Activated CD4-positive, alpha-beta T cell treated with anti-CD3 and anti-CD28 coated beads, Interleukin-2, amount 50 U/mL, for 4 hours (primary cell): ENCODE measurements at regions not wholly inside any gene's neighbourhood (a gene's known extent, or its start where the extent isn't known, plus 50 kb on each side); places are given as distances from the start of the nearest gene placed in this dataset.
"Not testable (repeated sequence)": the region's sequence is repeated elsewhere in the genome, so short reads cannot be mapped to it uniquely, and the experiment has no call there.

ENCODE experiments used
- DNase-seq, 2 experiments: peaks; one replicate each; pipeline ENCODE4 v3.0.0-alpha.2; 2020

GRCh38 chr19:31448221-31448657, 99.0 kb upstream of the TSHZ3 start:
- no peak for DNase-seq

DNA sequence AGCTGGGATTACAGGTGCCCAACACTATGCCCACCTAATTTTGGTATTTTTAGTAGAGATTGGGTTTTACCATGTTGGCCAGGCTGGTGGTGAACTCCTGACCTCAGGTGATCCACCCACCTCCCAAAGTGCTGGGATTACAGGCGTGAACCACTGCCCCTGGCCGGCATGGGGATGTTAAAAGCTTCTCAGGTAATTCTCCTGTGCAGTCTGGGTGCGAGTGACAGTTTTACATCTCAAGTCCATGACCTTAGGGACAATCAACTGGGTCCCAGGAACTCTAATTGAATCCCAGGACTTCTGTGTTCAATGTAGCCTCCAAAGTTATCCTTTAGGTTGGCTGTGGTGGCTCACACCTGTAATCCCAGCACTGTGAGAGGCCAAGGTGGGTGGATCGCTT, 100.1 kb upstream of the TSHZ3 start:
- no peak for DNase-seq

DNA sequence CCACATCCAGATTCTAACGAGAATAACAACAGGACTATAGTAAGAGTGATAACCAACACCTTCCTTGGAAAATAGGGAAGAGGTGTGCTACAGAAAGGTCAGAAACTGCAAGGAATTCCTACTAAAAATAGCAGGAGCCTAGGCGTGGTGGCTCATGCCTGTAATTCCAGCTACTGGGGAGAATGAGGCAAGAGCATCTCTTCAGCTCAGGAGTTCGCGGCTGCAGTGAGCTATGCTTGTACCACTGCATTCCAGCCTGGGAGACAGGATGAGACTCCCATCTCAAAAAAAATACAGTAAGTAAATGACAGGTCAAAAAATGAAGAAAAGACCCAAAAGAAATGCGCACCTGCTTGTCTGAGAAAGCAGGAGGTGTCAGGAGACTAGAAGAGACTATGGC, 101.5 kb upstream of the TSHZ3 start:
- DNase-seq: no peak

DNA sequence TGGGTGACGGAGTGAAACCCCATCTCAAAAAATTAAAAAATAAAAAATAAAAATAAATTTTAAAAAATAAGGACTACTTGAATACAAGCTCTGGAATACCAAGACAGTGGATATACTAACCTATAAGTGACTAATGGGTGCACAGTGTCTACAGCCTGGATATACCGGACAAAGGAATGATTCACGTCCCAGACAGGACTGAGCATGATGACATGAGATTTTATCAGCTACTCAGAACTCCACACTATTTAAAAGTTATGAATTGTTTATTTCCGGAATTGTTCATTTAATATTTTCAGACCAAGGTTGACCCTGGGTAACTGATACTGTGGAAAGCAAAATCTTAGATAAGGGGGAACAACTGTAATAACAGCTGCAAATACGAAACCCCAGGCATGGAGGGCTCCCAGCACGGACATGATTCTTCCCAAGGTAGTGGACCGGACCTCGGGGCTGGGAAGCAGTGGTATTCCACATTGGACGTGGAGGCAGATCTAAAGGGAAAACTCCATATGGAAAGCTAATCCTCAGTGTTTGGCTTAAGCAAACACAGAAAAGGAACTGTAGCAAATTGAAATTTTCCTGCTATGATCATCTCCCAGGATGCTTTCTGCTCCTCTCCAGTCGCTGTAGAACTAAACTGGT, 102.6 kb upstream of the TSHZ3 start:
- no peak for DNase-seq

DNA sequence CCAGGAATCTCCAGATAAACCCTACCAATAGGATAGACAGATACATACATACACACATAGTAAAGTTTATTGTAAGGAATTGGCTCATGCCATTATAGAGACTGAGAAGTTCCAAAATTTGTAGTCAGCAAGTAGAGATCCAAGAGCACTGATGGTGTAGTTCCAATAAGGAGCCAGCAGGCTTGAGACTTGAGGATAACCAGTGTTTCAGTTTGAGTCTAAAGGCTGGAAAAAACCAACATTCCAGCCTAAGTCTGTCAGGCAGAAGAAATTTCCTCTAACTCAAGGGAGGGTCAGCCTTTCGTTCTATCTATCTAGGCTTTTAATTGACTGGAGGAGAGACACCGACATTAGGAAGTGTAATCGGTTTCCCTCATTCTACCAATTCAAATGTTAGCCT, 110.2 kb upstream of the TSHZ3 start:
- no peak for DNase-seq

DNA sequence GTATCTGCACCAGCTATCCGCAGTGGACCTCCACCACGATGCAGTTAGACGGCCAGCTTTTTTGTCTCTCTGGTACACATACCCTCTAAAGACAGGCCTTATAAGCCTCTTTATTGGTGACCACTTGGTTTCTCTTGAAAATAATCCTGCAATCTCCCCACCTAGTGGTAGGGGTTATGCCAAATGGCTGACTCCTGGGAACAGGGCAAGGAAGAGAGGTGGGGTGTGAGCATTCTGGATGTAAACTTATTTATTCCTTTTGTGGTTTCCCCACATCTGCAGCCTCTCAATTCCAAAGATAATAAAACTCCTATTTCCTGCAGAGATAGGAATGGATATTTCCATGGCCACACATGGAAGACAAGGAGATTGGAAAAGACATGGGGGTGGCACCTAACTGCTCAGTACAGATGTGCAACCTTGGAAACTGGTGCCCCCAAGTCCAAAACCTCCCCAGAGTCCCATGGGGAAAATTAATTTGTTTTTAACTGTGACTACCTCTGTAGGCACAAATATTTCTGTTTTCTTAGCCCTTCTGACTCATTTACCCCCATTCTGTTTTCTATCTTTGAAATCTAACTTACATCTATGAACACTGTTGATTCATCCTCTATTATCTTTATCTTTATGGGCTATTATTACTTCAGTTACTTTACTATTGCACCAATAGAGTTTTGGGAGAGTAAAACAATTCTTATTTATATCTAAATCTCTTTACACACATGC, 112.7 kb upstream of the TSHZ3 start:
- DNase-seq: no peak

DNA sequence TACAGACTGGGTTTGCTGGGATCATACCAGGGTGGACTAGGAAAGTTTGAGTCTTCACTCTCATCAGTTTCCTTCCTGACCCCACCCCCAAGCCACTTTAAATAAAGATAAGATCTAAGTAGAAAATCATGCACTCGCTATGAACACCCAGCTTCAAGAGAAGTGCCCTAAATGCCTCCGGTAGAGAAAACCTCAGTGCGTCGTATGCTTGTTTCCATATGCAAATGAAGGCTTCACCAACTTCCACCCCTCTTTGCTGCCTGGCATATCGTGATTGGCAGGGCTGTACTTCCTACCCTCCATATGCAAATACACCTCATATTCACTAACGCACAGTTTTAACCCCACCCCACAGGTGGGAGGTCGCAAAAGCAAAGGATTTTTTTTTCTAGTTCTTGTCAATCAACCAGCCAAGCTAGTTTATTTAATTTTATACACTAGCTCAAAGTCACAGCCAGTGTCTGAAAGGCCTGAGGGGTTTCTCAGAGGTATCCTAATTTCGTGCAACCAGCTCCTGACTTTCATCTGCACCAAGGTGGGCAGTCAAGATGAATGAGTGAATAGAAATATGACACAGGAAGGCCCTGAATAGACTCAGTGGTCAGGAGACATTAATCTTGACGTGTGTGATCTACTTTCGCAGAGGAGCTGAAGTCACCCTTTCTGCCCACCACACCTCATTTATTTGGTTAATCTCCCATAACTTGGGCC, 121.1 kb upstream of the TSHZ3 start:
- no peak for DNase-seq

DNA sequence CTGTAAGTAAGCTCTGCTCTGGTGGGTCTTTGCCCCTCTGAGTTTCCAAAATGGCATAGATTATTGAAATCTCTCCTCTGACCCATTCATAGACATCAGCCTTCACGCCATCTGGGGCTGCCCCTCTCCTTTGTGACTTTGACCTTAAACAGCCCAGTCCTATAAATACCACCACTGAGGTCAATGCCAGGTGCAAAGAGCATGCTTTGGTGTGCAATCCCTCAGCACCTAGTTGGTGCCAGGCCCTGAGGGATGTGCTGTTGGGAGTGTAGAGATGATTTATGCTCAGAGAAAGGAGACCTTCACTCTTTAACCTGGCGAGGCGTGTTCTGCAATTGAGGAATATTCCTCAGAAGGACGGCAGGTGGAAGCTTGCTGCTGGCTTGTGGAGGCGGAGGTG, 121.7 kb upstream of the TSHZ3 start:
- DNase-seq: no peak

GRCh38 chr19:31478241-31478640, 129.0 kb upstream of the TSHZ3 start:
- no peak for DNase-seq

DNA sequence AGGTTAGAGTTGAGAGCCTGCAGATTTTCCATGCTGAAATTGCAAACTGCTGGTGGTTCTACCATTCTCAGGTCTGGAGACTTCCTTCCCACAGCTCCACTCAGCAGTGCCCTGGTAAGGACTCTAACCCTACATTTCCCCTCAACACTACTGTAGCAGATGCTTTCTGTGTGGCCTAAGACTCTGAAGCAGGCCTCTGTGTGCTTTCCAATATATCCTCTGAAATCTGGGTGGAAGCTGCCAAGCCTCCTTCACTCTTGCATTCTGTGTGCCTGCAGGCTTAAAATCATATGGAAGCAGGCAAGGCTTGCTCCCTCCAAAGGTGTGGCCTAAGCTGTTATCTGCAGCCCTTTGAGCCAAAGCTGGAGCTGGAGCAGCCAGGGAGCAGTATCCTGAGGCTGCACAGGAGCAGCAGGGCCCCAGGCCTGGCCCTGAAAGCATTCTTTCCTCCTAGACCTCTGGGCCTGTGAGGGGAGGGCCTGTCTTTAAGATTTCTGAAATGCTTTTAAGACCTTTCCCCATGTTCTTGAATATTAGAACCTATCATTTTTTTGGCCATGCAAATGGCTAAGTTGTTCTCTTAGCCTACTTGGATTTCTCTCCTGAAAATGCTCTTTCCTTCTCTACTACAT, 134.1 kb upstream of the TSHZ3 start:
- no peak for DNase-seq

DNA sequence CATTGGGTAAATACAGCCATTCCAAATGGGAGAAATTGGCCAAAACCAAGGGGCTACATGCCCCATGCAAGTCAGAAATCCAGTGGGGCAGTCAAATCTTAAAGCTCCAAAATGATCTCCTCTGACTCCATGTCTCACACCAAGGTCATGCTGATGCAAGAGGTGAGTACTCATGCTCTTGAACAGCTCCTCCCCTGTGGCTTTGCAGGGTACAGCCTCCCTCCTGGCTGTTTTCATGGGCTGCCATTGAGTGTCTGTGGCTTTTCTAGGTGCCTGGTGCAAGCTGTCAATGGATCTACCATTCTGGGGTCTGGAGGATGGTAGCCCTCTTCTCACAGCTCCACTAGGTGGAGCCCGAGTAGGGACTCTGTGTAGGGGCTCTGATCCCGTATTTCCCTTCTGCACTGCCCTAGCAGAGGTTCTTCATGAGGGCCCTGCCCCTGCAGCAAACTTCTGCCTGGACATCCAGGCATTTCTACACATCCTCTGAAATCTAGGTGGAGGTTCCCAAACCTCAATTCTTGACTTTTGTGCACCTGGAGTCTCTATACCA, 135.7 kb upstream of the TSHZ3 start:
- not testable (repeated sequence) for DNase-seq

DNA sequence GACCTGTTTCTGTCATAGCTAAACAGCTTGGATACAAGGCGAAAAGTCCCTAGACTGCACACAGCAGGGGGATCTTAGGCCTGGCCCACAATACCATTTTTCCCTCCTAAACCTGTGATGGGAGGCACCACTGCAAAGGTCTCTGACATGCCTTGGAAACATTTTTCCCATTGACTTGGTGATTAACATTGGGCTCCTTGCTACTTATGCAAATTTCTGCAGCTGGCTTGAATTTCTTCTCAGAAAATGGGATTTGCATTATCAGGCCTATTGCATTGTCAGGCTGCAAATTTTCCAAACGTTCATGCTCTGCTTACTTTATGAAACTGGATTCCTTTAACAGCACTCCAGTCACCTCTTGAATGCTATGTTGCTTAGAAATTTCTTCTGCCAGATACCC, 136.2 kb upstream of the TSHZ3 start:
- DNase-seq: no peak

DNA sequence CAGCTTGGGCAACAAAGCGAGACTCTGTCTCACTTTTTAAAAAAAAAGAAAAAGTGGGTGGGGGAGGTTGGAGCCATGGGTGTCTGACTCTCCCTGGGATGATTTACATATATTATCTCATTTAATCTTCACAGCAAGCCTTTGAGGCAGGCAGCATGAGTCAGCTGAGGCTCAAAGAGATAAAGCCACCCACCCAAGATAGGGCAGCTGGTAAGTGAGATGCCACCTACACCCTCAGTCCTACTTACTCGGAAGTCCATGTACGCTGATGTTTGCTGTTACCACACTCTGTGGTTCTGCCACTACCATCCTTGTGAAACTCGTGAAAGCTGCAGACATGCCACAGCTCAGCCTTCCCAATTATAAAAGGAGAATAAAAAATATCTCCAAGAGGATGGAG, 142.0 kb upstream of the TSHZ3 start:
- no peak for DNase-seq

DNA sequence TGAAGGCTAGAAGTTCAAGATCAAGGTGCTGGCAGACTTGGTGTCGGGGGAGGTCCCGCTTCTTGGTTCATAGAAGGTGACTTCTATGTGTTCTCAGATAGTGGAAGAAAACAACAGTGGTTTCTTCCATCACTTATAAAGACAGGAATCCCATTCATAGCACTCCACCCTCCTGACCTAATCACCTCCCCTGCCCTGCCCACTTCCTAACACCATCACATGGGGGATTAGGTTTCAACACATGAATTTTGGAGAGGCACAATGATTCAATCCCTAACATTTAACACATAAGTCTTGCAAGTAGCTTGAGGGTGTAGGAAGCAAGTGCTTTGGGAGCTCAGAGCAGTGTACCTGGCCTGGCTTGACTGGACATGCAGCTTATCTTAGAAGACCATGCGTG, 142.8 kb upstream of the TSHZ3 start:
- DNase-seq: no peak

GRCh38 chr19:31496076-31496475, 146.8 kb upstream of the TSHZ3 start:
- DNase-seq: no peak

DNA sequence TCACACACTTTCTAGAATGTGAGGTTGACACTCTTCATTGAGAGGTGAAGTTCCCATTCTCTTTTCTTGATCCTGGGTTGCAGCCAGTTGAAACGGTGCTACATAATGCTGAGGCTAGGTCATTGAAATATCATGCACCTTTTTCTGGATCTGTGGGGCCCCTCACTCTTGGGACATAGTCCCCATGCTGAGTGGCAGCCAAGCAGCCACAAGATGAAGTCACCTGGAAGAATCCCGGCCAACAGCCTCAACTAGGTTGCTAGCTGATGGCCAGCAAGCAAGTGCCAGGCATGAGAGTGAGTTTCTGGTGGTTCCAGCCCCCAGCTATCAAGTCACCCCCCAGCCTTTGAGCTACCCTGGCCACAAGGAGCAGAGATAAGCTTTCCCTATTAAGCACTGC, 148.5 kb upstream of the TSHZ3 start:
- no peak for DNase-seq

DNA sequence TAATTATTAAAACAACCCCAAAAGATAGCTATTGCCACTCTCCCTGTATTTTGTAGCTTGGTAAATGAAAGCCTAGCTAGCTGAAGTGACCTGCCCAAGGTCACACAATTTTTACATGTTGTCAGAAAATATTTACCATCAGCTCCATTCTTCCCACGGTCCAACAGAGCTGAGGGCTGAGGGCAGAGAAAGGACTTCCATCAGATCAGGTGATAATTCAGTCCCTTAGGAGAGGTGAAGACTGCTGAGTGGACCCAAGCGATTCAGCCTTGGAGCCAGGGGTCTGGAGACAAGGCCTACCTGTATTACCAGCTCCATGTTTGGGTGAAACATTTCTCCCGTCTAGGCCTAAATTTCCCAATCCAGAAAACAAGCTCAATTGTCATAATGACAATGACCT, 149.5 kb upstream of the TSHZ3 start:
- no peak for DNase-seq

DNA sequence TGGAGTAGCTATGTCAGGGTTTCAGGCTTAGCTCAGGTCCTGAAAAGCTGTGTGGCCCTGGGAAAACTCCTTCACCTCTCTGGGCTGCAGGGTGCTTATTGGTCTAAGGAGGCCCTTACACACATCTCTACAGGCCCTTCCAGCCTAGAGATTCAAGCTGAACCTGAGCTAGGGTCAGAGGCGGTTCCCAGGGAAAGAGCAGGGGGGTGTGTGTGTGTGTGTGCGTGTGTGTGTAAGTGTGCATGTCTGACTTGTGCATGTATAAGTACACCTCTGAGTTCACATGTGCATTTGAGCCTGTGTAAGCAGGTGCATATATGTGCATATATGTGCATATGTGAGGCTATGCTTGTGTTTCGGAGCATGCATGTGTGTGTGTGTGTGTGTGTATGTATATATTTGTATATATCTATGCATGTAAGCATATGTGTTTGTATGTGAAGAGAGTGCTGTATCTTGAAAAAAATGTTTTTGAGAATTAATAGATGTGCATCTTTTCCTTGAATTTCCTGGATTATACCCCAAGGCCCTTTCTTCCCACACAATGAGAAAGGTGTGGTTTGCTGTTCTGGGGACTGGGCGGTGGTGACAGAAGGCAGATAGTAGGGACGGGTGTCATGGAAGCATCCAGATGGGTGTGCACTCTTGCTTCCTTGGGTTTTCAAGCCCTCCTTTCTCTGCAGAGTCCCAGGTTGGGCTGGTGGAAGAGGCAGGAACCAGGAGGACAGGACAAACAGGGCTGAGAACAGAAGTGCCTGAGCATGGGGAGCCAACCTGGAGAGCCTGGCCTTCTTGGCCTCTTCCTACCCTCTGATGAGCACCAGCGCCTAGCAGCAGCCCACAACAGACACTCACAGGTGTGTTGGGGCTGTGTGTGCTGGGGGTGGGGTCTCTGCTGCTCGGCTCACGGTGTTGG, 150.3 kb upstream of the TSHZ3 start:
- DNase-seq: no peak

DNA sequence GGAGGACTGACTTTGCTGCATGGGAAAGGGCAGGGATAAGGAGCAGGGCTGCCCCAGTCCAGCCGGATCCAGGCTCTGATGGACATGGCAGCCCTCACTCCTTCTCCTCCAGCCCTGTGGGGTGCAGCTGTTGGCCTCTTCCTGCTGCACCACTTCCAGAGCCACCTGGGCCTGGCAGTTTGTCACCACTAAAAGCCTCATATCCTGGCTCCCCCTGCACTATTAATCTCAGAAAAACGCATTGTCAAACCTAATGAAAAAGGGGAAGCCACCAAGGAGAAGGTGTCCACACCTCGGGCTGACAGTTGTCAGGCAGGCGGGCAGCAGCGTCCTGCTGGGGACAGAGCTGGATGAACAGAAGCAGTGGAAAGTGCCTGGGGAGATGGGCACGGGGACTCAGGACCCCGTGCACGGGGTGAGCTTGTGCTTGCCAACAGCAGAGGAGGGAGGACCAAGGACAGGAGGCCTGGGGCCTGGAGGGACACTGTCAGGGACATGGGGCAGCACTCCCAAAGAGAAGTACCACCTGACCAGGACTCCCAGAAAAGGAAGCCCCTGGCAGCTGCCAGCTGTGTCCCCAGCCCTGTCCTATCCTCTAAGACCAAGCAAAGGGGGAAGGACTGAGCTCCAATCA, 151.1 kb upstream of the TSHZ3 start:
- DNase-seq: no peak

DNA sequence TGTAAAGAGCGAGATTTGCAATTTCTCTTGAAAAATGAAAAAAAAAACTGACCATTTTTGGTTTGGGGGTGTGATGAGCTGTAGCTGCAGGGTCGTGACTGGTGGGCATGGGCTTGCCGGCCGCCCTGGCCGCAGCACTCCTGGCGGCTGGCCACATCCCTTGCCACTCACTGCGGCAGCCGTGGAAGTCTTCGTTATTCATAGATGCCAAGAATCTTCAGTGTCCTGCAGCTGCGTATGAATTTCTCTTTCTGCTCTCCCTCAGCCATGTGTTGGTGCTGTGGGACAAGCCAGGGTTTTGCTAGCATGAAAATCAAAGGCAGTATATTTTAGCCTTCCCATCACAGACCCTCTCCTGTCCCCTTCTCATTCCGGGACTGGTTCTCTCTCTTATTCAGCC, 151.7 kb upstream of the TSHZ3 start:
- DNase-seq: no peak

GRCh38 chr19:31501427-31502195, 152.4 kb upstream of the TSHZ3 start:
- DNase-seq: no peak
